ENCODE measurements at regions not wholly inside any gene's neighbourhood (a gene's known extent, or its start where the extent isn't known, plus 50 kb on each side); places are given as distances from the start of the nearest gene placed in this dataset.

- DNase-seq (no peak), ATAC-seq (ENCODE audit: insufficient read depth, low FRiP score) (no peak)
- peaks cover 0 to 12% (median 11%) of the 10 kb centered on the region in 5 donors for H3K4me1 ChIP-seq (ENCODE audit: control insufficient read depth in 5 of 5, insufficient read depth in 5 of 5, low read length in 5 of 5)
- no peak overlapping the region for H3K27ac ChIP-seq (ENCODE audit: low read depth in 1 of 2, low read length in 1 of 2)
- H3K9me3 ChIP-seq (ENCODE audit: control insufficient read depth in 4 of 4, insufficient read depth in 3 of 4, low read length in 3 of 4), result peaks cover 0 to 3% (median 0%) of the 10 kb centered on the region in 4 donors
- no peak for TF ChIP-seq CTCF (IDR thresholded peaks at IDR 0.05; ENCODE audit: control extremely low read depth, extremely low read depth)
- no peaks in the 10 kb centered on the region for H3K27me3 ChIP-seq (ENCODE audit: control insufficient read depth in 3 of 3, insufficient read depth in 3 of 3, low read length in 2 of 3)
- H3K36me3 ChIP-seq (ENCODE audit: control insufficient read depth in 4 of 4, insufficient read depth in 4 of 4, low read length in 4 of 4), result no peaks in the 10 kb centered on the region
- H3K4me3 ChIP-seq, result no peak overlapping the region
- no peak overlapping the region for H3K9ac ChIP-seq (ENCODE audit: insufficient read depth in 1 of 2, low read length in 2 of 2)
- 87 to 90% methylated on average over 4 of the region's 4 CpGs for WGBS, 2 donors
Observed at GRCh38 chr2:217711188-217711587, 291.6 kb downstream of the TNS1 start.

- Histone ChIP-seq H3K4me1 (ENCODE audit: control insufficient read depth in 5 of 5, insufficient read depth in 5 of 5, low read length in 5 of 5) (peaks cover 0 to 12% (median 11%) of the 10 kb centered on the region in 5 donors), H3K27me3 (ENCODE audit: control insufficient read depth in 3 of 3, insufficient read depth in 3 of 3, low read length in 2 of 3) (no peaks in the 10 kb centered on the region), H3K4me3 (no peak overlapping the region), H3K9me3 (ENCODE audit: control insufficient read depth in 4 of 4, insufficient read depth in 3 of 4, low read length in 3 of 4) (peaks cover 0 to under 1% (median 0%) of the 10 kb centered on the region in 4 donors), H3K27ac (ENCODE audit: low read depth in 1 of 2, low read length in 1 of 2) (no peak overlapping the region), H3K9ac (ENCODE audit: insufficient read depth in 1 of 2, low read length in 2 of 2) (no peak overlapping the region), H3K36me3 (ENCODE audit: control insufficient read depth in 4 of 4, insufficient read depth in 4 of 4, low read length in 4 of 4) (no peaks in the 10 kb centered on the region)
- ATAC-seq (ENCODE audit: insufficient read depth, low FRiP score) (no peak), DNase-seq (no peak)
- no peak for TF ChIP-seq CTCF (IDR thresholded peaks at IDR 0.05; ENCODE audit: control extremely low read depth, extremely low read depth)
- 89 to 92% methylated on average over 1 of the region's 1 CpG for WGBS, 2 donors
Observed at GRCh38 chr2:217710211-217710765, 292.5 kb downstream of the TNS1 start.

GRCh38 chr2:217709478-217710210 lies 293.2 kb downstream of the TNS1 start:
- no peaks in the 10 kb centered on the region for H3K9me3 ChIP-seq (ENCODE audit: control insufficient read depth in 4 of 4, insufficient read depth in 3 of 4, low read length in 3 of 4)
- no peak overlapping the region for H3K4me3 ChIP-seq
- peaks cover 0 to 11% (median 10%) of the 10 kb centered on the region in 5 donors for H3K4me1 ChIP-seq (ENCODE audit: control insufficient read depth in 5 of 5, insufficient read depth in 5 of 5, low read length in 5 of 5)
- 70 to 88% methylated on average over 3 of the region's 3 CpGs for WGBS, 2 donors
- no peak overlapping the region for H3K9ac ChIP-seq (ENCODE audit: insufficient read depth in 1 of 2, low read length in 2 of 2)
- no peak for DNase-seq
- no peak overlapping the region for H3K27ac ChIP-seq (ENCODE audit: low read depth in 1 of 2, low read length in 1 of 2)
- no peak for ATAC-seq (ENCODE audit: insufficient read depth, low FRiP score)
- no peaks in the 10 kb centered on the region for H3K36me3 ChIP-seq (ENCODE audit: control insufficient read depth in 4 of 4, insufficient read depth in 4 of 4, low read length in 4 of 4)
- TF ChIP-seq CTCF (IDR thresholded peaks at IDR 0.05; ENCODE audit: control extremely low read depth, extremely low read depth), result no peak
- H3K27me3 ChIP-seq (ENCODE audit: control insufficient read depth in 3 of 3, insufficient read depth in 3 of 3, low read length in 2 of 3), result no peaks in the 10 kb centered on the region
